HEK293T (cell line): ENCODE measurements at regions not wholly inside any gene's neighbourhood (a gene's known extent, or its start where the extent isn't known, plus 50 kb on each side); places are given as distances from the start of the nearest gene placed in this dataset.

Source experiments
- CTBP1 ChIP-seq: fragments of 450-650 bp; IDR thresholded peaks from 2 replicates; pipeline ENCODE4 v1.6.1; 2016; ENCODE audit warnings: borderline replicate concordance
- FOXK2 ChIP-seq: fragments of 450-650 bp; IDR thresholded peaks from 2 replicates; pipeline ENCODE4 v1.6.1; 2016; ENCODE audit warnings: mild to moderate bottlenecking
- L3MBTL2 ChIP-seq: fragments of 450-650 bp; conservative IDR thresholded peaks from 2 replicates; pipeline ENCODE4 v1.6.1; 2016; ENCODE audit warnings: mild to moderate bottlenecking
- LEF1 ChIP-seq: fragments of 450-650 bp; IDR thresholded peaks from 2 replicates; pipeline ENCODE4 v1.6.1; 2017; ENCODE audit warnings: mild to moderate bottlenecking, borderline replicate concordance
- SP1 ChIP-seq: fragments of 450-650 bp; IDR thresholded peaks from 2 replicates; pipeline ENCODE4 v1.6.1; 2017
- SUZ12 ChIP-seq: fragments of 450-650 bp; IDR thresholded peaks from 2 replicates; pipeline ENCODE4 v1.6.1; 2016; ENCODE audit warnings: mild to moderate bottlenecking
- ZNF384 ChIP-seq: fragments of 450-650 bp; IDR thresholded peaks from 2 replicates; pipeline ENCODE4 v1.6.1; 2016
- TF ChIP-seq, protein P1 (sequence below): fragments of 450-650 bp; IDR thresholded peaks from 2 replicates; pipeline ENCODE4 v1.6.1; 2016

GRCh38 chr15:95296643-95297042, 1033.9 kb upstream of the NR2F2 start:
- TF ChIP-seq CTBP1, result no peak
- TF ChIP-seq ZNF384, result no peak
- TF ChIP-seq SP1, result no peak
- TF ChIP-seq L3MBTL2, result no peak
- TF ChIP-seq SUZ12, result no peak
- no peak for TF ChIP-seq FOXK2
- TF ChIP-seq, protein P1, sequence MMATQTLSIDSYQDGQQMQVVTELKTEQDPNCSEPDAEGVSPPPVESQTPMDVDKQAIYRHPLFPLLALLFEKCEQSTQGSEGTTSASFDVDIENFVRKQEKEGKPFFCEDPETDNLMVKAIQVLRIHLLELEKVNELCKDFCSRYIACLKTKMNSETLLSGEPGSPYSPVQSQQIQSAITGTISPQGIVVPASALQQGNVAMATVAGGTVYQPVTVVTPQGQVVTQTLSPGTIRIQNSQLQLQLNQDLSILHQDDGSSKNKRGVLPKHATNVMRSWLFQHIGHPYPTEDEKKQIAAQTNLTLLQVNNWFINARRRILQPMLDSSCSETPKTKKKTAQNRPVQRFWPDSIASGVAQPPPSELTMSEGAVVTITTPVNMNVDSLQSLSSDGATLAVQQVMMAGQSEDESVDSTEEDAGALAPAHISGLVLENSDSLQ, result no peak
- no peak for TF ChIP-seq LEF1
